NCI-H187 (cell line): ENCODE measurements at regions not wholly inside any gene's neighbourhood (a gene's known extent, or its start where the extent isn't known, plus 50 kb on each side); places are given as distances from the start of the nearest gene placed in this dataset.

Experiments
- DNase-seq, 2 experiments: peaks; one replicate each; lab custom pipeline; 2025; lab: John Stamatoyannopoulos, UW

DNA sequence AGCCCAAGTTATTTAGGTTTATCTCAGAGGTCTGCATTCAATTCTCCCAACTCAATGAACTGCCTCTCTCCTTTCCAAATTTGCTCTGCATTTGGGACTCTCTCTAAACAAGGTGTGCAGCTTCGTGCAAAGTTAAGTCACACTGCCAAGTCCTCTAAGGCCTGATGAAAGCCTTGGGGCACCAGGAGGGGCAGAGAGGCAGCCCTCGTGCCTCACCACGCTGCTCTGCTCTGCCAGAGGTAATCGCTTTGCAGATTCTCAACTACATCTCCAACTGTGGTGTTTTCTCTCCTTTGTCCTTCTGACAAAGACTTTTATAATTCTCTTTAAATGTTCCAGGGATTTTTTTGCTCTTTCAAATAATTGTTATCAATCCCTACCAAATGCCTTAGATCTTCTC lies 283.0 kb downstream of the MEIS1 start:
- no peak for DNase-seq

DNA sequence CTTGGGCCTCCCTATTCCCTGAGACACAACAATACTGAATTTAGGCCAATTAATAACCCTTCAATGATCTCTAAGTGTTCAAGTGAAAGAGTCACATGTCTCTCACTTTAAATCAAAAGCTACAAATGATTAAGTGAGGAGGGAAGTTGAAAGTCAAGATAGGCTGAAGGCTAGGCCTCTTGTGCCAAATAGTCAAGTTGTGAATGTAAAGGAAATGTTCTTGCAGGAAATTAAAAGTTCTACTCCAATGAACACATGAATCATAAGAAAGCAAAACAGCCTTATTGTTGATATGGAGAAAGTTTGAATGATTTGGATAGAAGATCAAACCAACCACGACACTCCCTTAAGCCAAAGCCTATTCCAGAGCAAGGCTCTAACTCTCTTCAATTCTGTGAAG lies 286.9 kb downstream of the MEIS1 start:
- no peak for DNase-seq

DNA sequence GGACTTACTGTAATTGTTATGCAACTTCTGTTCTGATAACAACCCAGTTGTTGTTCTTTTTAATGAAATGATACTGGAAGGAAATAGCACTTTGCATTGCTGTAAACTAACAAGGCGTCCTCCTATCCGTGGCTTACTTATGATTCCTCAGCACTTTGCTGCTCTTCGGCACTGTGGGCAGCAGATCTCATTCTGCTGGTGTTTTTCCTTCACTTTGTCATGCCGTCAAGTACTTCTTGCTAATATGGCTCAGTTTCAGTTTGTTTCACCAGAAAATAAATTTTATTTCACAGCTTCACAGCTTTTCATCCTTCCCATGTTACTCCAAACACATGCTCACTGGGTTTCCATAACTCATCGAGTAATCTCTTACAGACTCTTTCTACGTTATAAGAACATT lies 289.3 kb downstream of the MEIS1 start:
- DNase-seq, result no peak

DNA sequence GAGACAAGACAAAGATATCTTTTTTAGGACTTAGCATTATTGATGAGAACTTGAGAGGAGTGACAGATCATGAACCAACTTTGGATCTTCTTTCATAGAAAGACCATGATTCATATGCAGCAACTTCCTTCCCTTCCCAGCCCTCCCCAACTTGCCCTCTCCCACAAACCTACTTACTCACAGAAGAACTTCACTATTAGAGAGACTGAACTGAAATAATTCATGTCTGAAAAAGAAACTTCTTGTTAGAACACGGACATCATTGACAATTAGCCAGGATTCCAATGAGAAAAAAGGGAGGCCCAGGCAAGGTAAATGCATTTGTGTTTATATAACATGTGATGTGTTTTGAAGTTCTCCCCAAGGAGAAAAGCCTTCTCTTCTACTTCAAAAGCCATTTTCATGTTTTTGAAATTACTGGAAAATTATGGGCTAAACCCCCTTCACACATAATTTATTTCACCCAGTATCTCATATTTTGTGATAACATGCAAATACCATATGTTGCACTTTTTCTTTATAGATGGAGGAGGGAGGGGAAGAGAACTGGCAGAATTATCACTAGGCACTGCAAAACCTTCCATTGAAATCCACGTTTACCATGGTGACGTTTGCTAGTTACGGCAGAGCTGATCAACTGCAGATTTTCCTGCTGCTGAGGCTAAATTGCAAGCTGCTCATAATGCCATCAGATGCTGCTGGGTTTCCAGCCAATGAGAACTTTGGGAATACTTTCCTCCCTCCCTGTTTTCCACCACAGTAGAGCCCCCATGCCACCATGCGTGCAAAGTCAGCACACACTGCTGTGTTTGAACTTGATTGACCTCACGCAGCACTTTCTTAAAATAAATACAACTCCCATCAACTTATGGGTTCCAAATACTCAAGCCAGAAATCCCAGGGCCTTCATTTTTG lies 294.7 kb downstream of the MEIS1 start:
- DNase-seq, result no peak

DNA sequence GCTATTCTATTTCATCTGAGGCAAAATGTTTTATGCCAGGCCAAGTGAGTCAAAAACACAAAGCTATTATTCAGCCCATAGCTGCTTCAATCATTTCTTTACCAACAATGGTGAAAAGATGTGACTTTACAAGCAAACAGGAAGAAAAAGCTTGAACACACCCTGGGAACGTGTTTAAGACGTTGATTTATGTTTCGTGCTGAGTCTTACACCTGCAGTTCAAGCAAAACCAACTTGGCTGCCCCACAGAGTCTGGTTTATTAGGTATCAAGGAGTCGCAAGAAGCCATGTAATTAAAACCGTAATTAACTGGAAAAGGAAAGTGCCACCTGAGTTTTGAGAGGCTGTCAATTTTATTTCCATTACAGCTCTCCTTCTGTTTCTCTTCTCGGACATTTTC lies 295.5 kb downstream of the MEIS1 start:
- no peak for DNase-seq

- no peak for DNase-seq
Measured at GRCh38 chr2:66733364-66733999, 298.6 kb downstream of the MEIS1 start.

DNA sequence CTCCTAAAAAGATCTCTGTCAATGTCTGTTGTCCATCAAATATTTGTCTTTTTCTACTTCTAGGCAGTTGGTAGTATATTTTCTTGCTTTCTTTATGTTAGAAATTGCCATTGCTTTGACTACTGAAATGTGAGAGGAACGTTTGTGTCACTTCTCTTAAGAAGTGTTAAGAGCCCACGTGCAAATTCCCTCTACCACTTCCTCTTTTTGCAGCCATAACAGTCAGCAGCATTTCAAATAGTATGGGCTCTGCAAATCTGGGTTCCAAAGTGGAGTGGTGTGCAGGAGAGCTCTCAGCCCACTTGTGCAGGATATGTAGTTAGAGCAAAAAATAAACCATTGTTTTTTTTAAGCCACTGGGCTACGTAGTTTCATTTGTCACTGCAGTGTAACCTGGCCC lies 314.0 kb downstream of the MEIS1 start:
- no peak for DNase-seq

GRCh38 chr2:66749566-66749965 lies 314.6 kb downstream of the MEIS1 start:
- DNase-seq, result no peak

DNA sequence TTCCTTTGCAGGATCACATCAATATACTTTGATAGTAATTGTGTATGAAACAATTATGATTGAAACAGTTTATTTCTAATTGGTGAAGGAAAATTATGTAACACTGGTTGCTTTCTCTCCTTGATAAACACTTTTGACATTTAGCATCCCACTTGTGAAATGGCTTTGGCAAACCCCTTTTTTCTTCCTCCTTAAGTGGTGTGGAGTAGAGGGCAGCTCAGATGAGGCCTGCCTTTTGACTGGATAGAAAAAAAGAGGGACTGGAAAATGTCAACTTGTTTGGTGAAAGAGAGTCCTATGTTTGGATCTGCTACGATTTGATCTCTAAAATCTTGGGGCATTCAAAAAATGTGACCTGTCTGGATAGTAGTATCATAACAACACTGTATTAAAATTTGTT lies 318.3 kb downstream of the MEIS1 start:
- DNase-seq, result no peak

GRCh38 chr2:66753660-66754059 lies 318.7 kb downstream of the MEIS1 start:
- no peak for DNase-seq

DNA sequence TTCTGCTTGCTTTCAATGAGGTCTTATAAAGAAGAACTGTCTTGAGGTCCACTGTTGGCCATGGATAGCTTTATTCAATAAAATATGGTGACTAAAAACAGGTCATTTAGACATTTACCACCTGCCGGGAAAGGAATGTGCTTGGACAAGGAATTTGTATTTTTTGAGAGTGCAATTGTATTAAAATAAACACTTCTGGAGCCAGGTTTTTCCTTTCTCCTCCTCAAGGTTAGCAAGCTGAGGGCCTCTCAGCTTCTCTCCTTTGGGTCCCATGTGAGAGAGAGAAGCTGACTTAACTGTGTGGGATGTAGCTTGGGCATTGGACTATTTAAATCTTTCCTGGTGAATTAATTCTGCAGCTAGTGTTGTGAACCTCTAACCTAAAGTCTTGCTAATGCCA lies 321.0 kb downstream of the MEIS1 start:
- no peak for DNase-seq

DNA sequence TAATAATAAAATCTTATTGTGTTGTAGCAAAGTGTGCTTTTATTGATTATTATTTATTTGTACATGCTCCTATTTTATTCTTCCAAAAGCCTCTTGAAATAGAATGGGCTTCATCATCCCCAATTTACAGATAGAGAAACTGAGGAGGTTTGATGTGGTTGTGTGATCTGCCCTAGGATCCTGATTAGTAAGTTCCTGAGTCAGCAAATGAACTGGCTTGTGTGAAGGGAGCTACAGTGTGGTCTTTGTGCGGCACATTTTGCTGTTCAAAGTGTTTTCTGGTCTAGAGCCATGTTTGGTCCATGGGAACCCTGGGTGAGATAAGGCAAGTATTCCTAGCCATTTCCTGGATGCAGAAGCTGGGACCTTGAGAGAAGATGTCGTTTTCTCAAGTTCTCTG lies 326.9 kb downstream of the MEIS1 start:
- DNase-seq, result no peak

DNA sequence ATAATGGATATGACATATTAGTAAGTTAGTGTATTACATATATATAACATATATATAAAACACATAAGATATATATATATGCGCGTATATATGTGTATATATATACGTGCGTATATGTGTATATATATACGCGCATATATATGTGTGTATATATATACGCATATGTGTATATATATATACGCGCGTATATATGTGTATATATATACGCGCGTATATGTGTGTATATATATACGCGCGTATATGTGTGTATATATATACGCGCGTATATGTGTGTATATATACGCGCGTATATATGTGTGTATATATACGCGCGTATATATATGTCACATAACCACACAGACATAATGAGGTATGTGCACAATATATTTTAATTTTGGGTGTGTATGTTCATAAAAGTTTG lies 327.8 kb downstream of the MEIS1 start:
- no peak for DNase-seq

DNA sequence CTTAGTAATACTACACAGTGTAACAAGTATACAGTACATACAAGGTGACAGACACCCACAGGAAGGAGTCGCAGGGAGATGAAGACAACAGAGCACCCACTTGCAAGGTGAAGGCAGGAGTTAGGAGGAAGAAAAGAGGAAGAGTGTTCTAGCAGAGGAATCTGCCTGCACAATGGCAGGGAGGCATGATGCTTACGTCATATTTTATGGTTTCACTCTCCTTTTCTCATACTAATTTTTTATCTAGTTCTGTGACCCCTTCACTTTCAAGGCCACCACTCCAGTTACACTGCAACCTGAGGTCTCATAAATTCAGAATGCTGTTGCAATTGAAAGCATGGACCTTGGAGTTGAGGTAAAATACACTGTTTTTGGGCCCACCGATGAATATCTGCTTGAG lies 331.7 kb downstream of the MEIS1 start:
- DNase-seq, result no peak

DNA sequence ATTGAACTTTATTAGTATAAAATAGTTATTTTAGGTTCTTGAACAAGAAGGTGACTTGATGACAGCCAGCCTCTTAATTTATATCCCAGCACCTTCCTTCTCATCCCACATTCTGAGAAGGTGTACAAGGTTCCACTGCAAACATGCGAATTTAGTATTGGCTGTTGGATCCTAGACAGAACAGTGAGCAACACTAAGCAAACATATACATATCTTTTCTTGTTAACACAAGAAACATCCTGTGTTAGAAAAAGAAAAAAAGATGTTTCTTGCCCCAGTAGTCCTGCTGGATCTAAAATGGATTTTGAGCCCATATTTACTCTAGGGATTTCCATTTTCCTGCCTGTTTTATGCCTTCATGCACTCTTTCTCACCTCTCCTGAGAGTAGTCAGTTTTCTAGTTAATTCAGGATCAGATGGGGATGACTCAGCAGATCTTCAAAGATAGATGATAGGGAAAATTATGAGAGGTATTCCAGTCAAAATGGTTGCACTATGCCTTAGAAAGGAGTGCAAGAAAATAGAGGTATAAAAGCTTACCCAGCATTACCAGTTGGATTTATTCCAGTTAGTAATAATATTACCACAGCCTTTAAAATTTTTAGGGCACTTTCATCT lies 336.5 kb downstream of the MEIS1 start:
- no peak for DNase-seq

DNA sequence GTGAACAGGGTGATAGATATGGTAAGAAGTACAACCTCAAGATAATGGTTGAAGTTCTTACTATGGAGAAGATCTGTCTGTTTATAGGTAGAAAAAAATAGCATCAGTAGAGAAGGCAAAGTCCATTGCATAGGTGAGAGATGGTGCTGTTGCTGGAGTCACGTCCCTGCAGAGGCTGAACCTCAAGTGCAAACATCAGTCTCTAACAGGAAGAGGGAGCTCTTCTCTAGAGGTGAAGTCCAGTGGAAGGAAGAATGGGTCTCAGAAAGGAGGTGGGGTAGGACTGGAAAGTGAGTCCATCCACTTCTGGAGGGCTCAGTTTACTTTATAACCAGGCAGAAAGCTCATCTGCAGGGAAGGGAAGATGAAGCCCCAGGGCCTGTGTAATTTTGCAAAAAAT lies 337.7 kb downstream of the MEIS1 start:
- DNase-seq, result no peak

DNA sequence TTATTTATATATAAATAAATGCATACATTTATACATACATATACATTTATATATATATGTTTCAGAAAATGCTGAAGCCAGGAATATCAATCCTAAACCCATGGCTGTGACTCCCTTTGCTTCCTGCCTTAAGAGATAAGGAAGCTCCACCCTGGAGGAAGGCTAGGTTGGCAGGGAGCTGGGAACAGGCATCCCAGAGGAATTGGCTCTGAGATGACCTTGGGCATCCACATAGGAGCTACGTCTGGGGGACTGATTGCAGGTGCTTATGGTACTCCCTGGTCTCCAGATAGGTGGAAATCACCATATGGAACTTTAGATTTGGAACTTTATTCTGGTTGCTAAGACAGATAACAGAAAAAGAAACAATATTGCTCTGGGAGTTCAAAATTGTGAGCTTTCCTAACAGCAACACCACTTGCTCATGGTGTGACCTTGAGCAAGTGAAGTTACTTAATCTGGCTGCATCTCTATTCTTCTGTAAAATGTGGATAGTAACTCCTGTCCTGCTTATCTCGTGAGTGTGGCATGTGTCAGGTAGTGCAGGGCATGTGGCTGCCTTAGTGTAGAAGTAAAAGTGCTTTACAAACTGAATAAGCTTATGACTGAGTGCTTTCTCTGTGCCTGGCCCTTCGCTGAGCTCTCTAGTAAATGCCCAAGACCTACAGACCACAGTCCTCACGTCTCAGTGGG lies 341.0 kb downstream of the MEIS1 start:
- DNase-seq, result no peak

DNA sequence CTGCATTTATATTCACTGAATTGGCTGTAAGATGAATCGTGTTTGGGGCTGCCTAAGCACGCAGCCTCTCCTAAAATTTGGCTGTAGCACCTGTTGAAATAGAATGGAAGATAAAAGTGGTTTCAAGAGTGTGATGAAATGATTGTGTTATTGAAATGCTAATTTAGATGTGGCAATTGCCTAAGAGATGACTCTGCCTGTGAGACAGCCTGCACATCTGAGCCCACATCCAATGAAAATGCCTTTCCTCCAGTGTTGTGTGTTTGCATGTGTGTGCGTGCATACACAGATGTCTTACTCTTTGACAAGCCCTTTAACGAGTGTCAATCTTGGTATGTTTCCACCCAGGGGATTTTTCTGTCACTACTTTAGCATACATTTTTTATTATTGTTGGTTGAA lies 346.9 kb downstream of the MEIS1 start:
- DNase-seq, result peak; percentile 32 to 34

GRCh38 chr2:66782780-66783361 lies 347.9 kb downstream of the MEIS1 start:
- DNase-seq, result peak; percentile 43 to 61

DNA sequence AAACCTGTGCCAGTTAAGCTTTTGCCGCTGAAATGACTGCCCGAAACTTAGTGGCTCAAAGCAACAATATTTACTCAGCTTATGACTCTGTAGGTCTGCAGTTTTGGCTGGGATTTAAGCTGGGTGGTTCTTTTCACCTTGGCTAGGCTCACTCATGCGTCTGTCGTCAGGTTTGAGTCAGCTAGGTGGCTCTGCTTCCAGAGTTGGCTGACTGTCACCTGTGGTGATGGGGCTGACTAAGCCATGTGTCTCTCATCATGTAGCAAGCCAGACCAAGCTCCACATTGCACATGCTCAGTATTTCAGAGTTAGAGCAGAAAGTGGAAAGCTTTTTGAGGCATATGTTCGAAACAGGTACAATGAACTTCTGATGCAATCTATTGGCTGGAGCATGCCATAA lies 354.8 kb downstream of the MEIS1 start:
- no peak for DNase-seq

- DNase-seq, result no peak
Measured at GRCh38 chr2:66790651-66791181, 355.8 kb downstream of the MEIS1 start.

DNA sequence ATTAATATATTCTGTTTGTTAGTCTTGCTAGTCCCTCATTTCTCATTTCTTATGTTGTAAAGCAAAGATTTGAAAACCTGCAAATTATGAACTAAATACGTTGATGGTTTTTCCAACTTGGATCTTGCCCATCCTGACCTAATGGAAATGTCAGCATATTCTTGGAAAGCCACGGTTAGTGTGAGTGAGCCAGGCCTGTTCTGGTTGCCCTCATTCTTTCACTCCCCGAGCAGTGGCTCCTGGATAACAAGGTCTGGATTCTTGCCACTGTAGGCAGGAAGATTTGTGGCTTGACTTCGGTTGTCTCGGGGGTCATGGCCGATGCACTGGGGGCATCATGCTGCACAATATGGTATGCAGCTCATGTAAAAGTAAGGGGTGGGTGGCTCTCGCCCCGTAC lies 359.1 kb downstream of the MEIS1 start:
- DNase-seq, result no peak
